GM12873 (cell line): ENCODE measurements at regions not wholly inside any gene's neighbourhood (a gene's known extent, or its start where the extent isn't known, plus 50 kb on each side); places are given as distances from the start of the nearest gene placed in this dataset.

ENCODE experiments used
- TF ChIP-seq, protein P1 (sequence below): IDR thresholded peaks from 2 replicates; pipeline ENCODE4 v1.5.1; 2012; ENCODE audit warnings: low read depth, mild to moderate bottlenecking, moderate library complexity, low read length, control low read depth; ENCODE audit not compliant: insufficient read depth; ENCODE audit errors: missing control alignments

GRCh38 chr11:106292526-106292925 lies 215.1 kb downstream of the AASDHPPT start:
- TF ChIP-seq, protein P1, sequence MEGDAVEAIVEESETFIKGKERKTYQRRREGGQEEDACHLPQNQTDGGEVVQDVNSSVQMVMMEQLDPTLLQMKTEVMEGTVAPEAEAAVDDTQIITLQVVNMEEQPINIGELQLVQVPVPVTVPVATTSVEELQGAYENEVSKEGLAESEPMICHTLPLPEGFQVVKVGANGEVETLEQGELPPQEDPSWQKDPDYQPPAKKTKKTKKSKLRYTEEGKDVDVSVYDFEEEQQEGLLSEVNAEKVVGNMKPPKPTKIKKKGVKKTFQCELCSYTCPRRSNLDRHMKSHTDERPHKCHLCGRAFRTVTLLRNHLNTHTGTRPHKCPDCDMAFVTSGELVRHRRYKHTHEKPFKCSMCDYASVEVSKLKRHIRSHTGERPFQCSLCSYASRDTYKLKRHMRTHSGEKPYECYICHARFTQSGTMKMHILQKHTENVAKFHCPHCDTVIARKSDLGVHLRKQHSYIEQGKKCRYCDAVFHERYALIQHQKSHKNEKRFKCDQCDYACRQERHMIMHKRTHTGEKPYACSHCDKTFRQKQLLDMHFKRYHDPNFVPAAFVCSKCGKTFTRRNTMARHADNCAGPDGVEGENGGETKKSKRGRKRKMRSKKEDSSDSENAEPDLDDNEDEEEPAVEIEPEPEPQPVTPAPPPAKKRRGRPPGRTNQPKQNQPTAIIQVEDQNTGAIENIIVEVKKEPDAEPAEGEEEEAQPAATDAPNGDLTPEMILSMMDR: no peak

DNA sequence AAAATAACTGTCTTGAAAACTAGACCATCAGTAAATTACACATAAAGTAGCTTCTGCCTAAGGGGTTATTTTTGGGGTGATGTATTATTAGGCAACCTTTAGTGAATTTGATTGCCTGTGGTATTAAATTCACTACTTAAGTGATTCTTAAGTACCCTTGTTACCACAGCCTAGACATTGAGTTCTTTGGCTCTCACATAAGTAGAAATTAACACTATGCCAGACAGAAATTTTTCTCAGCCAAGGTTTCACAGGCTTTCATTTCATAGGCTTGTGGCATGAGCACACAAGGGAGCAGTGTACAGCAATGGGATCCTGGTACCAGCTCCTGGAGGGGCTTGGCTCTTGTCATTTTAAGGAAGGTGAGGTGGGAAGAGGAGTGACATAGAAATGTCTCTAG lies 218.5 kb downstream of the AASDHPPT start:
- TF ChIP-seq, protein P1: no peak

- TF ChIP-seq, protein P1: no peak
These were observed 225.0 kb downstream of the AASDHPPT start for GRCh38 chr11:106302416-106302815.

DNA sequence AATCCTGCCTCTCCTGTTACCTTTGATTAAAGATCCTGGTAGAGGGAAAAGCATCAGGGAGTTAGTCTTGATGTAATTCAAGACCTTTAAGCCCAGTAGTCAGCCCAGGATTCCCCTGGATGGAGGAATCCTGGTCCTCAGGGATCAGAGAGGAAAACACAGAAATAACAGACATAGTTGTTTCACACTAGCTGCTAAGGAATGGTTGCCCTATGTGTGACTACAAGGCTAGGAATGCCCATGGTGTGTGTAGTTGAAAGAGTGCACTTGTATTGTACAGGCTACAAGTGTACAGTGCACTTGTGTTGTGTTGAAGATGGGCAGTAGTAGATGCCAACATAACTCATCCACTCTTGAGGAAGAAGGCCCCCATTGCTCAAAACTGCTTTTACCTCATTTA lies 226.8 kb downstream of the AASDHPPT start:
- TF ChIP-seq, protein P1: no peak

GRCh38 chr11:106305458-106305857 lies 228.0 kb downstream of the AASDHPPT start:
- TF ChIP-seq, protein P1: no peak

- TF ChIP-seq, protein P1: no peak
These were observed 229.5 kb downstream of the AASDHPPT start for GRCh38 chr11:106306942-106307341.

DNA sequence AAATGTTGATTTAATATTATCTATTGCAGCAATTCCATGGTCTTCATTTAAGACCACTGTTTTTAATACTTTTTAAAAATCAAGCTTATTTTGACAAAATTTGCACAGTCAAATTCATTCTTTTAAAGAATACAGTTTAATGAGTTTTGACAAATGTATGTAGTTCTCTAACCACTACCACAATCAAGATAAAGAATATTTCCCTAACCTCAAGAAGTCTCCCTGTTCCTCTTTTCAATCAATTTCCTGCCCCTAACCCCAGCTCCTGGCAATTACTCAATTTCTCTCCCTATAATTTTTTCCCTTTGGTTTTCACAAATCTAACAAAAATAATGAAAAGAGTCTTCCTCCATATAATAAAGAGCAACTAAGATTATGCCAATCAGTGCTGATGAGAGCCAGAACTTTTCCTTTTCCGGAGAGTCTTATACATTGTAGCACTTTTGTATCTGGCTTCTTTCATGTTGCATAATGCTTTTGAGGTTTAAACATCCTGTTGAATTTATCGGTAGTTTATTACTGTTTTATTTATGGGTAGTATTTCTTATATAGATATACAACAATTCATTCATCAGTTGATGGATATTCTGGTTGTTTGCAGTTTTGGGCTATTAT lies 231.7 kb downstream of the AASDHPPT start:
- TF ChIP-seq, protein P1: no peak
